ENCODE measurements at regions not wholly inside any gene's neighbourhood (a gene's known extent, or its start where the extent isn't known, plus 50 kb on each side); places are given as distances from the start of the nearest gene placed in this dataset.

DNA sequence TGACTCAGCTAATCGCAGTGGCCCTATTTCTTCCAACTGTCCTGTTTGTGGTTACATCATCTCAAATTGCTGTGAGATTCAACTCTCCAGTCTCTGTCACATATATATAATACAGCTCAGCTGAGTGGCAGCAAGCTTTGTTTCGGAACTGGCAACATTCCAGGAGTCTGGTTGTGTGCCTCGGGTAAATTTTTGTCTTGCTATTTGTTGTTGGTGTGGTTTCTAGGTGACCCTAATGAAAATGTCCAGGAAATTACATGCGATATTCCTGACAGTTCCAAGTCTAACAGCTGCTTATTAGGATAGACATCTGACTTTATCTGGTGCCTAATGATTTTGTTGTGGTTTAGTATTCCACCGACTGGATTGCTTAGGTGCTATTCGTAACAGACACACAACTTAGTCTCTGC lies 581.8 kb downstream of the CD109 start:
- no peak overlapping the region for H3K4me3 ChIP-seq
- TF ChIP-seq CTCF (IDR thresholded peaks at IDR 0.05) = no peak
- H3K27me3 ChIP-seq = no peaks in the 10 kb centered on the region
- DNase-seq (ENCODE audit: low spot score) = no peak
- H3K27ac ChIP-seq = peak overlapping the region; percentile 2 to 28
- no peaks in the 10 kb centered on the region for H3K4me1 ChIP-seq
- H3K36me3 ChIP-seq = no peaks in the 10 kb centered on the region
- no peaks in the 10 kb centered on the region for H3K9me3 ChIP-seq

GRCh38 chr6:74273541-74273940 lies 577.5 kb downstream of the CD109 start:
- Histone ChIP-seq H3K27ac (no peak overlapping the region), H3K36me3 (no peaks in the 10 kb centered on the region), H3K9me3 (no peaks in the 10 kb centered on the region), H3K4me3 (no peak overlapping the region), H3K27me3 (no peaks in the 10 kb centered on the region), H3K4me1 (no peaks in the 10 kb centered on the region)
- no peak for DNase-seq (ENCODE audit: low spot score)
- no peak for TF ChIP-seq CTCF (IDR thresholded peaks at IDR 0.05)

DNA sequence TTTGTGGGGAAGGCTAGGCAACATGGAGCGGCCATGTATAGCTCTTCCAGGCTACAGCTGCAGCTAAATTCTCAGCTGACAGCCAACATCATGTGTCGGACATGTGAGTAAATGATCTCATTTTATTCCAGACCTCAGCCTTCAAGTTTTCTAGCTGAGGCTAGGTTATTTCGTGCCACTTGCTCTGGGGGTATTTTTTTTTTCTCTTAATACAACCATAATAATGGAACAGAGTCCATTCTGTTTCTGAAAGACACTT lies 573.5 kb downstream of the CD109 start:
- no peak for DNase-seq (ENCODE audit: low spot score)
- no peak overlapping the region for H3K4me3 ChIP-seq
- no peaks in the 10 kb centered on the region for H3K36me3 ChIP-seq
- H3K27me3 ChIP-seq = no peaks in the 10 kb centered on the region
- H3K27ac ChIP-seq = no peak overlapping the region
- no peaks in the 10 kb centered on the region for H3K4me1 ChIP-seq
- H3K9me3 ChIP-seq = no peaks in the 10 kb centered on the region
- TF ChIP-seq CTCF (IDR thresholded peaks at IDR 0.05) = no peak

DNA sequence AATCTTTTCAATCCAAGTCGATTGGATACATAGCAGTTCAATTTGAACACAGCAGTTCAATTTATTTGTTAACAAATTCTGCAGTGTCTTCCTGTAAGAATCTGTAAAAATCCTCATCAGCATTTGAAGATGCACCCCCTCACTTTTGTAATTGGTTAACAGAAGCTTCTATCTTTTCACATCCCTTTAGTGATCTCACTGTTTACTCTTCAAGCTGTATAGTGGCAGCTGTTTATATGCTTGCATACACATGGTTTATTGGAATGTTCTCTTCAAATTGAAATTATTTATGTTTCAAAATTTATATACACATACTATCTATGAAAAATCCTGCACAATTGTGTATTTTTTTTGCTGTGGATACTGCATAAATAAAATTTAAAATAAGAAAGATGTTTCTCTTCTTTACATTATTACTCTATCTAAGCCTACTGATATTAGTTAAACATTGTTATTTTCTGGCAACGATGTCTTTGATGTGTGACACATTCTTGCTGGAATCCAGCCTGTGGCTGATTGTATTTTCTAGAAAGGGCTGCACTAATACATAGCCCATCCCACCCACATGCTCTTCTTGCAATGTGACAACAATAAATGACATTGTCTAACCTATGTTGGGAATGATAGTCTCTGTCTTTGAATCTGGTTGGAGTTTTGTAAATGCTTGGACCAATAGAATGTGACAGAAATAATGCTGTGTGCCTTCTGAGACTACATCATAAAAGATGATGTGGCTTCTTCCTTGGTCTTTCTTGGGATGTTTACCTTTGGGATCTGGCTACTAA lies 573.0 kb downstream of the CD109 start:
- Histone ChIP-seq H3K4me1 (no peaks in the 10 kb centered on the region), H3K9me3 (no peaks in the 10 kb centered on the region), H3K27me3 (no peaks in the 10 kb centered on the region), H3K36me3 (no peaks in the 10 kb centered on the region), H3K27ac (no peak overlapping the region), H3K4me3 (no peak overlapping the region)
- no peak for DNase-seq (ENCODE audit: low spot score)
- TF ChIP-seq CTCF (IDR thresholded peaks at IDR 0.05) = no peak

DNA sequence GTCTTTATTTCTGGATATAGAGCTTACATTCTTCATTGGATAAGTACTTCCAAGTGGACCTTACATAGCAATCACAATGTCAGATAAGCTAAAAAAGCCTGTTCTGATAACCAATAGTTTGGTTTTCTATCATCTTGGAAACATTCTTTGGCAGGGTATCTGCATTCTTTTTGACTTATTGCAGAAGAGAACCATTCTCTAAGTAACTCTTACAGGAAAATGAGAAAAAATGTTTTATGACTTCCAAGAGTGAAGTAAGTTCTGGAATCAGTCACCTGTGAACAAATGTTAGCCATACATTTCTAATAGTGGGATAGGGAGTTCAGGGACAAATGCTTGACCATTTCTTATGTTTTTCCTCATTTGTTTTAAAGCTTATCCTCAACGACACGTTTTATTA lies 564.0 kb downstream of the CD109 start:
- Histone ChIP-seq H3K9me3 (peaks cover 0 to 5% of the 10 kb centered on the region in 2 donors), H3K4me3 (no peak overlapping the region), H3K4me1 (no peaks in the 10 kb centered on the region), H3K27me3 (no peaks in the 10 kb centered on the region), H3K36me3 (no peaks in the 10 kb centered on the region), H3K27ac (no peak overlapping the region)
- DNase-seq (ENCODE audit: low spot score) = no peak
- no peak for TF ChIP-seq CTCF (IDR thresholded peaks at IDR 0.05)

DNA sequence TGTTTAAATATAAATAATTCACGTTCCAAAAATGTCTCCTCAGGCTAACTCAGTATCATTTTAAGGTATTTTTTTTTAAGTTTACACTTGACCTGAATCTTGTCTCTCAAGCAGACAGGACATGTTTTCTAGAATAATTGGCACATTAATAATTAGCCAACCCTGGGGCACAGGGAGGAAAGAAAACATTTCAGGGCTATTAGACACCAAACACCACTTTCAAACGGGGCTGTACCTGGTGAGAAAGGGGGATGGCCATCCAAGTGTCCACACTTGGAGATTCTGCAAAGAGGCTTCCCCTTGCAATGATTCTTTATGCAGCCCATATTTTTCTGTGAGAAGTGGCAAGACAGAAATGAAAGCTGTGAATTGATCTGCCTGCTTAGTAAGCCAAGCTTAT lies 560.8 kb downstream of the CD109 start:
- Histone ChIP-seq H3K4me1 (no peaks in the 10 kb centered on the region), H3K27ac (no peak overlapping the region), H3K27me3 (no peaks in the 10 kb centered on the region), H3K36me3 (no peaks in the 10 kb centered on the region), H3K4me3 (no peak overlapping the region), H3K9me3 (peaks cover 0 to 5% of the 10 kb centered on the region in 2 donors)
- no peak for DNase-seq (ENCODE audit: low spot score)
- no peak for TF ChIP-seq CTCF (IDR thresholded peaks at IDR 0.05)
